HepG2 (cell line): ENCODE measurements at regions not wholly inside any gene's neighbourhood (a gene's known extent, or its start where the extent isn't known, plus 50 kb on each side); places are given as distances from the start of the nearest gene placed in this dataset.

Experiments
- ASH2L ChIP-seq: fragments of 300-600, 200-600 bp; sonication (generic); IDR thresholded peaks from 2 replicates; pipeline ENCODE4 v1.7.0; 2017; ENCODE audit warnings: low read depth, mild to moderate bottlenecking, moderate library complexity, mixed read lengths, low read length; ENCODE audit not compliant: insufficient read length
- CAMTA2 ChIP-seq: sonication (generic); formaldehyde crosslinking; IDR thresholded peaks from 2 replicates; pipeline ENCODE4 v1.4.0; 2020; ENCODE audit warnings: mild to moderate bottlenecking, missing genetic modification reagents, borderline replicate concordance
- ETV6 ChIP-seq: sonication (generic); formaldehyde crosslinking; conservative IDR thresholded peaks from 2 replicates; pipeline ENCODE4 v1.4.0; 2020; ENCODE audit warnings: missing genetic modification reagents
- HES4 ChIP-seq: sonication (generic); formaldehyde crosslinking; IDR thresholded peaks from 2 replicates; pipeline ENCODE4 v1.9.0; 2021; ENCODE audit warnings: mild to moderate bottlenecking, missing genetic modification reagents, borderline replicate concordance
- HNRNPK ChIP-seq: fragments of 200-400 bp; formaldehyde crosslinking; IDR thresholded peaks from 2 replicates; pipeline ENCODE4 v1.6.1; 2018; ENCODE audit warnings: low read length, low read depth, moderate library complexity, mild to moderate bottlenecking; ENCODE audit not compliant: poor library complexity, severe bottlenecking
- KDM6A ChIP-seq: IDR thresholded peaks from 2 replicates; pipeline ENCODE4 v1.6.1; 2016; ENCODE audit warnings: low read depth
- MAZ ChIP-seq, 2 experiments: sonication (generic) in 1 of 2; formaldehyde crosslinking in 1 of 2; IDR thresholded peaks; 2 replicates each; pipeline versions ENCODE4 v1.5.0 to v1.6.1; 2012 to 2020; ENCODE audit warnings: low read depth in 2 of 2, mild to moderate bottlenecking in 2 of 2, borderline replicate concordance in 1 of 2, improper control_type of control experiment in 1 of 2, low read length in 1 of 2, missing genetic modification reagents in 1 of 2, moderate library complexity in 1 of 2
- MTA3 ChIP-seq: sonication (generic); formaldehyde crosslinking; IDR thresholded peaks from 2 replicates; pipeline ENCODE4 v1.4.0; 2020; ENCODE audit warnings: missing genetic modification reagents
- RAD21 ChIP-seq: fragments of 450-650 bp; formaldehyde crosslinking; IDR thresholded peaks from 2 replicates; pipeline ENCODE4 v1.5.0; 2020; ENCODE audit warnings: mild to moderate bottlenecking
- ZBTB2 ChIP-seq: sonication (generic); formaldehyde crosslinking; IDR thresholded peaks from 2 replicates; pipeline ENCODE4 v1.8.0; 2022; ENCODE audit warnings: low read depth, missing genetic modification reagents
- ZKSCAN1 ChIP-seq: fragments of 150-350 bp; IDR thresholded peaks from 2 replicates; pipeline ENCODE4 v1.6.1; 2014; ENCODE audit warnings: low read length
- ZNF274 ChIP-seq: sonication (generic); formaldehyde crosslinking; IDR thresholded peaks from 2 replicates; pipeline ENCODE4 v1.5.1; 2020; ENCODE audit warnings: mild to moderate bottlenecking, missing genetic modification reagents
- TF ChIP-seq, protein P1 (sequence below): sonication (generic); formaldehyde crosslinking; IDR thresholded peaks from 2 replicates; pipeline ENCODE4 v1.4.0; 2020; ENCODE audit warnings: mild to moderate bottlenecking, missing genetic modification reagents, borderline replicate concordance
- TF ChIP-seq, protein P2 (sequence below): sonication (generic); formaldehyde crosslinking; IDR thresholded peaks from 2 replicates; pipeline ENCODE4 v1.5.0; 2020; ENCODE audit warnings: mild to moderate bottlenecking, missing genetic modification reagents, moderate library complexity

GRCh38 chr11:19589567-19590260 is 122.9 kb upstream of the NAV2 start:
- TF ChIP-seq MTA3 (CRISPR knock-in tag) (no peak), ZBTB2 (CRISPR knock-in tag) (no peak), RAD21 (no peak), ETV6 (CRISPR knock-in tag) (no peak), ZKSCAN1 (no peak), MAZ (IDR thresholded peaks at IDR 0.05; ENCODE audit: borderline replicate concordance, low read depth, low read length) (no peak), MAZ (CRISPR knock-in tag; IDR thresholded peaks at IDR 0.05; ENCODE audit: low read depth) (no peak), ASH2L (no peak), CAMTA2 (CRISPR knock-in tag) (no peak), KDM6A (CRISPR knock-in tag) (no peak), HES4 (CRISPR knock-in tag) (no peak), ZNF274 (CRISPR knock-in tag) (no peak), HNRNPK (no peak)
- TF ChIP-seq, protein P1, sequence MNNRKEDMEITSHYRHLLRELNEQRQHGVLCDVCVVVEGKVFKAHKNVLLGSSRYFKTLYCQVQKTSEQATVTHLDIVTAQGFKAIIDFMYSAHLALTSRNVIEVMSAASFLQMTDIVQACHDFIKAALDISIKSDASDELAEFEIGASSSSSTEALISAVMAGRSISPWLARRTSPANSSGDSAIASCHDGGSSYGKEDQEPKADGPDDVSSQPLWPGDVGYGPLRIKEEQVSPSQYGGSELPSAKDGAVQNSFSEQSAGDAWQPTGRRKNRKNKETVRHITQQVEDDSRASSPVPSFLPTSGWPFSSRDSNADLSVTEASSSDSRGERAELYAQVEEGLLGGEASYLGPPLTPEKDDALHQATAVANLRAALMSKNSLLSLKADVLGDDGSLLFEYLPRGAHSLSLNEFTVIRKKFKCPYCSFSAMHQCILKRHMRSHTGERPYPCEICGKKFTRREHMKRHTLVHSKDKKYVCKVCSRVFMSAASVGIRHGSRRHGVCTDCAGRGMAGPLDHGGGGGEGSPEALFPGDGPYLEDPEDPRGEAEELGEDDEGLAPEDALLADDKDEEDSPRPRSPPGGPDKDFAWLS (CRISPR knock-in tag), result no peak
- TF ChIP-seq, protein P2, sequence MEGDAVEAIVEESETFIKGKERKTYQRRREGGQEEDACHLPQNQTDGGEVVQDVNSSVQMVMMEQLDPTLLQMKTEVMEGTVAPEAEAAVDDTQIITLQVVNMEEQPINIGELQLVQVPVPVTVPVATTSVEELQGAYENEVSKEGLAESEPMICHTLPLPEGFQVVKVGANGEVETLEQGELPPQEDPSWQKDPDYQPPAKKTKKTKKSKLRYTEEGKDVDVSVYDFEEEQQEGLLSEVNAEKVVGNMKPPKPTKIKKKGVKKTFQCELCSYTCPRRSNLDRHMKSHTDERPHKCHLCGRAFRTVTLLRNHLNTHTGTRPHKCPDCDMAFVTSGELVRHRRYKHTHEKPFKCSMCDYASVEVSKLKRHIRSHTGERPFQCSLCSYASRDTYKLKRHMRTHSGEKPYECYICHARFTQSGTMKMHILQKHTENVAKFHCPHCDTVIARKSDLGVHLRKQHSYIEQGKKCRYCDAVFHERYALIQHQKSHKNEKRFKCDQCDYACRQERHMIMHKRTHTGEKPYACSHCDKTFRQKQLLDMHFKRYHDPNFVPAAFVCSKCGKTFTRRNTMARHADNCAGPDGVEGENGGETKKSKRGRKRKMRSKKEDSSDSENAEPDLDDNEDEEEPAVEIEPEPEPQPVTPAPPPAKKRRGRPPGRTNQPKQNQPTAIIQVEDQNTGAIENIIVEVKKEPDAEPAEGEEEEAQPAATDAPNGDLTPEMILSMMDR (CRISPR knock-in tag), result no peak
